ENCODE measurements at regions not wholly inside any gene's neighbourhood (a gene's known extent, or its start where the extent isn't known, plus 50 kb on each side); places are given as distances from the start of the nearest gene placed in this dataset.
"Not testable (repeated sequence)": the region's sequence is repeated elsewhere in the genome, so short reads cannot be mapped to it uniquely, and the experiment has no call there.

DNA sequence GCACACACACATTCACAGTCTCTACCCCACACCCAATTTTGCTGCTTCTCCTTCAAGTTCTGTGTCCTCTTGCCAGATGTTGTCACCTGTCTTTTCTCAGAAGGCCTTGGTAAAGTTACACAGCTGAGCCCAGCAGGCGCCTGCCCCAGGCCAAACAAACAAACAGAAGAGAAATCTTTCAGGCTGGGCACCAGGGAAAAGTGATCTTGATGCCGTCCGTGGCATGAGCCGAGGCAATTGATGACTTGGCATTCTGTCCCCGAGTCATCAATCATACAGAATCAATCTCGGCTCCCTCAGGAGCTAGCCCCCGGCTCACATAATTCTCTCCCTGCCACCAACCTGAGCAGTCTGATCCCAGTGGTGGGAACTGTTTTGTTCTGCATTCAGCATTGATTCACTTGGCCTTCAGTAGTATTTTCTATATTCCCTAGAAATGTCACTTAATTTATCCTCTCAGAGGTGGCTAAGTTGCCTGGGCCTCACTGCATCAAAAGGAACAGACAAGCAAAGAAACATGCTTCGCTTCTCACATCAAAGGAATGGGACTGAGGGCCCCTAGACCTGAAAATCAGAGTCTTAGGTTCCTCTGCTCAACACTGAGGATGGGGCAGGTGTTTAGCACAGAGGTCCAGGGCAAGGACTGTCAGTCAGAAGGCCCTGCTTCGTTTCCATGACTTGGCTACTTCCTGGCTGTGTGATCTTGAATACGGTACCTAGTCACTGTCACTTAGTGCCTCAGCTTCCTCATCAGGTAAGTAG, 278.8 kb upstream of the CELF4 start:
- Mint-ChIP-seq H3K27me3 (no peaks in the 10 kb centered on the region), H3K27ac (ENCODE audit: low read depth) (no peak overlapping the region), H3K9me3 (peaks cover 5% of the 10 kb centered on the region), H3K4me3 (no peak overlapping the region), H3K36me3 (ENCODE audit: insufficient read depth) (no peaks in the 10 kb centered on the region), H3K4me1 (no peaks in the 10 kb centered on the region)
- DNase-seq (ENCODE audit: low spot score in 2 of 2) (no peak), ATAC-seq (replicated peaks; ENCODE audit: extremely low read depth, poor library complexity, severe bottlenecking) (no peak)

DNA sequence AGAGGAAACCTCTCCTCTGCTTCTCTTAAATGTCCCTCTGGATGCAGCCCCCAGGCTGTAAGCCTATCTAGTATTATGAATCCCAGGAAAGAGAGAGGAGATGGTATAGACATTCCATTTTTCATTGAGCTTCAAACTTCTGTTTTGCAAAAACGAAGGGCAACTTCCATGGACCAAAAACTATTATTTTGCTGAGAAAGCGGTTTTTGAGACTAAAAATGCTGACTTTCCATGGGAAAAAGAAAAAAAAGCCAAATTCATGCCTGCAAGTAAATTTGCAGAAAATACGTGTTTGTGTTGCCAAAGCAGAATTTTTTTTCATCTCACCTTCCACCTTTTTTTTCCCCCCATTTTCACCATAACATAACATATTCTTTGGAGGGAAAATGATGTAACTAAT, 272.5 kb upstream of the CELF4 start:
- ATAC-seq (replicated peaks; ENCODE audit: extremely low read depth, poor library complexity, severe bottlenecking) (no peak), DNase-seq (ENCODE audit: low spot score in 2 of 2) (no peak)
- peaks cover 17% of the 10 kb centered on the region for H3K9me3 Mint-ChIP-seq
- H3K27ac Mint-ChIP-seq (ENCODE audit: low read depth), result no peak overlapping the region
- no peaks in the 10 kb centered on the region for H3K4me1 Mint-ChIP-seq
- no peaks in the 10 kb centered on the region for H3K36me3 Mint-ChIP-seq (ENCODE audit: insufficient read depth)
- H3K27me3 Mint-ChIP-seq, result no peaks in the 10 kb centered on the region
- H3K4me3 Mint-ChIP-seq, result no peak overlapping the region

DNA sequence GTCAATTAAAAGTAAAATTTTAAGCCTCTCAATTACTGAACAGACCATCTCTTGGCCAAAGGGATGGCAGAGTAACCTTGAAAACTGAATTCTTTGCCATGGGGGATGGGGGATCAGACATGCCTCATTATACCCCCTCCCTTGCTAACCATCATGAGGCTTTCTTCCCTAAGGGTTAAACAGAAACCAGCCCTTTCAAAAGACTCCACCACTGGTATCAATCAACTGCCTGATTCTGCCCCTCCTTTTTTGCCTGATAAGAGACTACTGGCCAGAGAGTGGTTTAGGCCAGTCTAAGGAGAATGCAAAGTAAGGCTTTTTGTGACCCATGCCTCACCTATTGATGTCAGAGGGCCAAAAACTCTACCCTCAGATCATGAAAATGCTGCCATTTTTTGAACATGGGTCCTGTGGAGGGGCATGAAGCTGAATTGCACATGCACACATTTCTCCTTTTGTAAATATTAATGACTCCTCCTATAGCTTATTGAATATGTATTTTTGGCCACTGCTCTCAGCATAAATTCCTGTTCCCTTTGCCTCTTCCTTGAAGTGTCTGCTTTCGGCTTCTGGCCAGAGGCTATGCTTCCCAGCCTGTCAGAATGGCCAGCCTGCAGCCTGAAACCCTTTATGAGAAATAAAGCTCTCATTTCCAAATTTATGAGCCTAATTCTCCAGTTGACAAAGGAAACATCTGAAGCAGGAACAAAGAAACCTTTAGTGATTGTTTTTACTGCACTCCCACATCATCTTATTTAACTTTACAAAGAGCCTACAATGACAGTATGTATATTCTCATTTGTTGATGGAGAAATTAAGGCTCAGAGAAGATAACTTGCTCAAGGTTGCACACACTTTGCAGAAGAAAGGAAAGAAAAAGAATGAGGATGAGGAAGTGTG, 270.7 kb upstream of the CELF4 start:
- Mint-ChIP-seq H3K9me3 (peaks cover 25% of the 10 kb centered on the region), H3K27ac (ENCODE audit: low read depth) (no peak overlapping the region), H3K36me3 (ENCODE audit: insufficient read depth) (no peaks in the 10 kb centered on the region), H3K27me3 (no peaks in the 10 kb centered on the region), H3K4me1 (no peaks in the 10 kb centered on the region), H3K4me3 (no peak overlapping the region)
- DNase-seq (ENCODE audit: low spot score in 2 of 2) (no peak), ATAC-seq (replicated peaks; ENCODE audit: extremely low read depth, poor library complexity, severe bottlenecking) (no peak)

DNA sequence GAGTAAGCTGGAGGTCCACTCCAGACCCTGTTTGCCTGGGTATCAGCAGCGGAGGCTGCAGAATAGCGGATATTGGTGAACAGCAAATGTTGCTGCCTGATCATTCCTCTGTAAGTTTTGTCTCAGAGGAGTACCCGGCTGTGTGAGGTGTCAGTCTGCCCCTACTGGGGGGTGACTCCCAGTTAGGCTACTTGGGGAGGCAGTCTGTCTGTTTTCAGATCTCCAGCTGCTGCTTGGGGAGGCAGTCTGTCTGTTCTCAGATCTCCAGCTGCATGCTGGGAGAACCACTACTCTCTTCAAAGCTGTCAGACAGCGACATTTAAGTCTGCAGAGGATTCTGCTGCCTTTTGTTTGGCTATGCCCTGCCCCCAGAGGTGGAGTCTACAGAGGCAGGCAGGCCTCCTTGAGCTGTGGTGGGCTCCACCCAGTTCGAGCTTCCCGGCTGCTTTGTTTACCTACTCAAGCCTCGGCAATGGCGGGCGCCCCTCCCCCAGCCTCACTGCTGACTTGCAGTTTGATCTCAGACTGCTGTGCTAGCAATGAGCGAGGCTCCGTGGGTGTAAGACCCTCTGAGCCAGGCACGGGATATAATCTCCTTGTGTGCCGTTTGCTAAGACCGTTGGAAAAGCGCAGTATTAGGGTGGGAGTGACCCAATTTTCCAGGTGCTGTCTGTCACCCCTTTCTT, 266.6 kb upstream of the CELF4 start:
- H3K4me3 Mint-ChIP-seq; H3K27me3 Mint-ChIP-seq; H3K27ac Mint-ChIP-seq (ENCODE audit: low read depth); H3K4me1 Mint-ChIP-seq; ATAC-seq (replicated peaks; ENCODE audit: extremely low read depth, poor library complexity, severe bottlenecking); DNase-seq (ENCODE audit: low spot score in 2 of 2); H3K36me3 Mint-ChIP-seq (ENCODE audit: insufficient read depth): not testable (repeated sequence)
- H3K9me3 Mint-ChIP-seq, result peaks cover 19% of the 10 kb centered on the region

DNA sequence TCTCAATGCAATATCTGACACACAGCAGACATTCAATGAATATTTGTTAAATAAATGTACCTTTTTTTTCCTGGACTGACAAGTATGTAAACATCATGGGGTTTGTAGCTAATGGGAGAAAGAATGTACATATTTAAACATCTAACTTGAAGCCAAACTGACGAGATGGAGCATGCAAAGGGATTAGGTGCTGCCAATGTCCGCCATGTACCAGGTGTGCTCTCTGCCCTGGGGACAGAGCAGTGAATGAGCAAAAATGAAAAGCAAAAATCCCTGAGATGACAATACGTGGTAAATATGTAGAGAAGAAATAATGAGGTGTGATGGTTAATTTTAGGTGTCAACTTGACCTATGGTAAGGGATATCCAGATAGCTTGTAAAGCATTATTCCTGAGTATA, 247.4 kb upstream of the CELF4 start:
- ATAC-seq (replicated peaks; ENCODE audit: extremely low read depth, poor library complexity, severe bottlenecking), result no peak
- H3K36me3 Mint-ChIP-seq (ENCODE audit: insufficient read depth), result no peaks in the 10 kb centered on the region
- H3K27ac Mint-ChIP-seq (ENCODE audit: low read depth), result no peak overlapping the region
- H3K4me1 Mint-ChIP-seq, result no peaks in the 10 kb centered on the region
- no peak overlapping the region for H3K4me3 Mint-ChIP-seq
- peaks cover 34% of the 10 kb centered on the region for H3K9me3 Mint-ChIP-seq
- no peak for DNase-seq (ENCODE audit: low spot score in 2 of 2)
- H3K27me3 Mint-ChIP-seq, result no peaks in the 10 kb centered on the region

DNA sequence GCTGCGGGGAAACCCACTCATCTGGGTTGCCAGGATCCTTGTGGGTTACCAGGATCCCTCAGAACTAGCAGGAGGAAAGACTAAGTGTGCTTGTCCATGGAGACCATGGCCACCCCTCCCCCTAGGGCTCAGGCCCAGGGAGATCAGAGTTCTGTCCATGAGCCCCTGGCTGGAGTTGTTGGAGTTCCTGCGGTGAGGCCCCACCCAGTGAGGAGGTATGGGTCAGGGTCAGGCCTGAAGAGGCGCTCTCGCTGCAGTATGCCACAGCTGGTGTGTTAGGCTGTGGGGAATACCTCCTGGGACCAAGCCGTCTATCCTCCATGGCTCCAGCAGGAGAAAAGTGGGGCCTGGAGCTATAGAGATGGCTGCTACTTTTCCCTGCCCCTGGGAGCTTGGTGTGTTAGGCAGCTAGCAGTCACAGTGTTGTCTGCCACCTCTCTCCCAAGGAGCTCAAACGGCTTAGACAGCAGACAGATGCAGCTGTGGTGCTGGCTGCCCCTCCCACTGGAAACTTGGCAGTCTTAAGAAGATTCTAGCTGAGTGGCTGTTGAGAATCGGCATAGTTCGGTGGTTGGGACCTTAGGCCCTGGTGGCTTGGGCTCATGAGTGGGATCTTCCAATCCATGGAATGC, 240.3 kb upstream of the CELF4 start:
- no peaks in the 10 kb centered on the region for H3K4me1 Mint-ChIP-seq
- no peak overlapping the region for H3K27ac Mint-ChIP-seq (ENCODE audit: low read depth)
- ATAC-seq (replicated peaks; ENCODE audit: extremely low read depth, poor library complexity, severe bottlenecking), result no peak
- H3K27me3 Mint-ChIP-seq, result no peaks in the 10 kb centered on the region
- no peaks in the 10 kb centered on the region for H3K36me3 Mint-ChIP-seq (ENCODE audit: insufficient read depth)
- no peak overlapping the region for H3K4me3 Mint-ChIP-seq
- peaks cover 29% of the 10 kb centered on the region for H3K9me3 Mint-ChIP-seq
- DNase-seq (ENCODE audit: low spot score in 2 of 2), result no peak

DNA sequence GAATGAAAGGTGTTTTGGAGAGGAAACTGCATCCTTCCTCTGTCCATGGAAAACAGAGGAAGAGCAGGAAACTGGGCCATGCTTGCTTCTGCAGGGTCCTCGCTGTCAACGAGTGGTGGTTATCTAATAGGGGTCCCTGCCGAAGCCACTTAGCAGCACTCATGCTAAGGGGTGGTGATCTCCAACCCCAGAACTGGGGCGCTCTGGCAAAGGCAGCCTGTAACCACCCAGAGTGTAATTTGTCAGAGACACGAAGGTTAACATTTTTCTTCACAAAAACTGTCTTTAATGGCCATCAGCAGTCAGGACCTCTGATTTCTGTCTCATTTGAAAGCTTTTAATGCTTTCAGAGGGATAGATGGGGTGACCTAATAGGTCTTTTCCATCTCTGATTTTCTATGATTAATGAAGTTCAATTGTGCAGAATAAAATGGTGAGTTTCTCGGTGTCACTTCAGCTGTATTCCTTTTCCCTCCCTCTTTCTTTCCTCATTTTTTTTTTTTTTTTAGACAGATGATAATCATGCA, 231.3 kb upstream of the CELF4 start:
- ATAC-seq (replicated peaks; ENCODE audit: extremely low read depth, poor library complexity, severe bottlenecking) (no peak), DNase-seq (ENCODE audit: low spot score in 2 of 2) (no peak)
- H3K9me3 Mint-ChIP-seq, result peaks cover 10% of the 10 kb centered on the region
- no peaks in the 10 kb centered on the region for H3K36me3 Mint-ChIP-seq (ENCODE audit: insufficient read depth)
- H3K4me1 Mint-ChIP-seq, result no peaks in the 10 kb centered on the region
- no peak overlapping the region for H3K4me3 Mint-ChIP-seq
- no peak overlapping the region for H3K27ac Mint-ChIP-seq (ENCODE audit: low read depth)
- H3K27me3 Mint-ChIP-seq, result no peaks in the 10 kb centered on the region

DNA sequence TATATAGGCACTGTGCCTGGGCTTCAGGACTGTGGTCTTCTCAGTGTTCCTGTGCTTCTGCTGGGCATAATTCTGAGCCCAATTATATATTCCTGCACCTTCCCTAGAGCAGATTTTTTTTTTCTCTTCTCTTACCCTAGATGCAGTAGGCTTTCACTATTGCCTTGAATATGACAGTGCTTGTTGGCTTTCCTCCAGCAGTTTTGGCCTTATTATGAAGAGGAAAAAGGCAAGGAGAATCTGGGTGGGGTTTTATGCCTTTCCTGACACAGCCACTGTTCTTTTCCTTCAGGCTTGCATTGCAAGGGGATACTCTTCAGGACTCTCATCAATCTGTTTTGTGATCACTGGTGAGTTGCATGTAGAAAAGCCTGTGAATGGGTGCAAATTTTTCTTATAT, 221.9 kb upstream of the CELF4 start:
- H3K9me3 Mint-ChIP-seq, result no peaks in the 10 kb centered on the region
- no peaks in the 10 kb centered on the region for H3K27me3 Mint-ChIP-seq
- ATAC-seq (replicated peaks; ENCODE audit: extremely low read depth, poor library complexity, severe bottlenecking), result no peak
- DNase-seq (ENCODE audit: low spot score in 2 of 2), result no peak
- H3K4me3 Mint-ChIP-seq, result no peak overlapping the region
- H3K36me3 Mint-ChIP-seq (ENCODE audit: insufficient read depth), result no peaks in the 10 kb centered on the region
- H3K4me1 Mint-ChIP-seq, result no peaks in the 10 kb centered on the region
- no peak overlapping the region for H3K27ac Mint-ChIP-seq (ENCODE audit: low read depth)

DNA sequence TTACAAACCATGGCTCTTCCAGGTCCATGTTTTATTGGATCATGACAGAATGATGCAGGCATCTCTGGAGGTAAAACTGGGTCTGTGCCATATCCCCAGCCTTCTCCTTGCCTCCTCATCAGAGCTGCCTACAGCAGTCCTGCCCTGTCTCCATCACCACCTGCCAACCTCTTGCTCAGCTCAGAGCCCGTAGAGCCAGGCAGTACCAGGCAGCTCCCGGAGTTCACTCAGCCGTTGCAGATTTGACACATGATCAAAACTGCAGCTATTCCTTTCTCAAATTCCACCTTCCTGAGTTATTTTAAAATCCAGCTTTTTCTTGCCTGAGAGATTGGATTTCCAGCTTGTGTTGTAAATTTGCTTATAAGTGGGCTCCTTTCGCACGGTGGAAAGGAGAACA, 218.2 kb upstream of the CELF4 start:
- DNase-seq (ENCODE audit: low spot score in 2 of 2), result no peak
- no peak for ATAC-seq (replicated peaks; ENCODE audit: extremely low read depth, poor library complexity, severe bottlenecking)
- H3K4me1 Mint-ChIP-seq, result no peaks in the 10 kb centered on the region
- no peaks in the 10 kb centered on the region for H3K9me3 Mint-ChIP-seq
- no peaks in the 10 kb centered on the region for H3K36me3 Mint-ChIP-seq (ENCODE audit: insufficient read depth)
- no peak overlapping the region for H3K4me3 Mint-ChIP-seq
- no peak overlapping the region for H3K27ac Mint-ChIP-seq (ENCODE audit: low read depth)
- H3K27me3 Mint-ChIP-seq, result no peaks in the 10 kb centered on the region

DNA sequence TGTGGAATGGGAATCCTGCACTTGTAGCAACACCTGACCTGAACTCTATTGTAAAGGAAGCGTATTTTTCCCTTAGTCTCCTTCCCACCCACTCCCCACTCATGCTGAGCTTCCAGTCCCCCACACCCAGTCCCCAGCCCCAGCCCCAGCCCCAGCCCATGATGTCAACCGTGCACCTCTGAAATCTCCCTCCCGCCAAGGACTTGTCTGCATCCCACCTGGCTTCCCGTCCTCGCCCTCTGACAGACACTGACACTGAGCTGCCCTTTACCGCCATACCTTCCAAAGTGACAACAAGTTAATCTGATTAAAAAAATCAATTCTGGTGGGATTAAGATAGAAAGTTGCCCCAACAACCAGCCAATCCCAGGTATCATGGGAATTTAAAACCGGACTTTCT, 213.6 kb upstream of the CELF4 start:
- ATAC-seq (replicated peaks; ENCODE audit: extremely low read depth, poor library complexity, severe bottlenecking) (no peak), DNase-seq (ENCODE audit: low spot score in 2 of 2) (no peak)
- Mint-ChIP-seq H3K9me3 (no peaks in the 10 kb centered on the region), H3K27me3 (no peaks in the 10 kb centered on the region), H3K4me3 (no peak overlapping the region), H3K27ac (ENCODE audit: low read depth) (no peak overlapping the region), H3K36me3 (ENCODE audit: insufficient read depth) (no peaks in the 10 kb centered on the region), H3K4me1 (no peaks in the 10 kb centered on the region)

DNA sequence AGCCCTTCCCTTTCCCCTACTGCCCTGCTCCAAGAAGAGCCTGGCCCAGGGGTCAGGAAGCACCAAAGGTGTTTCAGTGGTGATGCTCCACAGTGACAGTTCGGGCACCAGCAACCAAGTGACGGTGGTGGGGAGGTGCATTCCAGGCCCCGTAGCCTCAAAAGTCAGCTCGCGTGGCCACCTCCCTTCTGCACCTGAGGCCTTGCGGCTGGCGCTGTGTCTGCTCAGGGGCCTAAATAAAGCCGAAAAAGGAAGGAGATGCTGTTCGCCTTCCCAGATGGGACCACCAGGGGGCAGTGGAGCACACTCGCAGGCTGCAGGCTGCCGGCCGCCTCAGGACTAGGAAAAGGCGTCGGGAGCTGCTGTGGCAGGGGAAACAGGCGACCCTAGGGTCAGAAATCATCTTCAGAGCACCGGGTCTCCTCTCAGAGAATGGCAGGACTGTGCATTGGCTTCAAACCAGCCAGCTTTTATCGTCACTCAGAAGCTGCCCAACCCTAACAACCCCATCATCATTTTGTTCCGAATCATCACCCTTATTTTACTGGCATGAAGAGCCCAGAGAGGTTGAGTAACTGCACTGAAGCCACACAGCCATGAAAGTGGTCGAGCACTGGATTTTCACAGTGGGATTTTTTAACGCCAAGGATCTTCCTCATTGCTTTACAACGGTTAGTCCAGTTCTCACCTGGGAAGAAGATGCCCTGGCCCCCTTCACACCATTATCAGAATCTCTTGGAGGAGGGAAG, 213.0 kb upstream of the CELF4 start:
- DNase-seq (ENCODE audit: low spot score in 2 of 2), result no peak
- no peak for ATAC-seq (replicated peaks; ENCODE audit: extremely low read depth, poor library complexity, severe bottlenecking)
- Mint-ChIP-seq H3K4me3 (no peak overlapping the region), H3K27me3 (no peaks in the 10 kb centered on the region), H3K27ac (ENCODE audit: low read depth) (no peak overlapping the region), H3K9me3 (no peaks in the 10 kb centered on the region), H3K4me1 (no peaks in the 10 kb centered on the region), H3K36me3 (ENCODE audit: insufficient read depth) (no peaks in the 10 kb centered on the region)

DNA sequence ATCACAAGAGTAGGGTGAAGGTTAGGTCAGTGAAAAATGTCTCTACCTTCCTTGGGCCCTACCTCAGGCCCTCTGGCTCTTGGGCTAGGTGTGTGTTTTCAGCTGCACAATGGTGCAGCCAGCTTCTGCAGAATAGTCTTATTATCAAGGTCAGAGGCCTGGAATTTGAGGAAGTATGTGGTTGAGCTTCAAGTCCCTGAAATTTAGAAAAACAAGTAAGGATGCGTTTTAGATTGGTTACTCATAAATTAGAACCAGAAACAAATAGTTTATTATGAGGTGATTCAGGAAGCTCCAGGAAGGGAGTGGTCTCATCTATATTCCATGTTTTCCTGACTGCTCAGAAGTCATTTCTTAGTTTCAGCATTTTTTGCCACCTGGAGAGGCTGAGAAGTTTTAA, 204.2 kb upstream of the CELF4 start:
- ATAC-seq (replicated peaks; ENCODE audit: extremely low read depth, poor library complexity, severe bottlenecking) (no peak), DNase-seq (ENCODE audit: low spot score in 2 of 2) (no peak)
- Mint-ChIP-seq H3K36me3 (ENCODE audit: insufficient read depth) (no peaks in the 10 kb centered on the region), H3K9me3 (peaks cover 10% of the 10 kb centered on the region), H3K4me3 (no peak overlapping the region), H3K4me1 (no peaks in the 10 kb centered on the region), H3K27ac (ENCODE audit: low read depth) (no peak overlapping the region), H3K27me3 (no peaks in the 10 kb centered on the region)

All from central memory CD8-positive, alpha-beta T cell (primary cell).